K562 (cell line): ENCODE measurements at regions not wholly inside any gene's neighbourhood (a gene's known extent, or its start where the extent isn't known, plus 50 kb on each side); places are given as distances from the start of the nearest gene placed in this dataset.

Experiments
- ELF4 ChIP-seq: fragments of 450-650 bp; formaldehyde crosslinking; IDR thresholded peaks from 2 replicates; pipeline ENCODE4 v1.4.0; 2022; ENCODE audit warnings: missing genetic modification characterization
- EZH2 ChIP-seq: IDR thresholded peaks from 2 replicates; pipeline ENCODE4 v1.6.1; 2012; ENCODE audit warnings: low read depth, mild to moderate bottlenecking, inconsistent platforms, low read length, borderline replicate concordance
- GATAD2B ChIP-seq: fragments of 450-650 bp; IDR thresholded peaks from 2 replicates; pipeline ENCODE4 v1.6.1; 2017; ENCODE audit warnings: mild to moderate bottlenecking, borderline replicate concordance
- HDAC2 ChIP-seq: fragments of 450-650 bp; IDR thresholded peaks from 2 replicates; pipeline ENCODE4 v1.6.1; 2016; ENCODE audit warnings: mild to moderate bottlenecking
- RFX7 ChIP-seq: fragments of 250-450 bp; sonication (Bioruptor Pico); IDR thresholded peaks from 2 replicates; pipeline ENCODE4 v1.5.1; 2021; ENCODE audit warnings: mild to moderate bottlenecking
- USF1 ChIP-seq: sonication (generic); formaldehyde crosslinking; IDR thresholded peaks from 2 replicates; pipeline ENCODE4 v1.9.0; 2022; ENCODE audit warnings: mild to moderate bottlenecking, missing genetic modification reagents
- ZNF143 ChIP-seq: sonication (generic); formaldehyde crosslinking; IDR thresholded peaks from 2 replicates; pipeline ENCODE4 v1.9.0; 2022; ENCODE audit warnings: mild to moderate bottlenecking, missing genetic modification reagents
- ZNF77 ChIP-seq: fragments of 250-450 bp; sonication (Bioruptor Pico); IDR thresholded peaks from 2 replicates; pipeline ENCODE4 v1.5.0; 2020

DNA sequence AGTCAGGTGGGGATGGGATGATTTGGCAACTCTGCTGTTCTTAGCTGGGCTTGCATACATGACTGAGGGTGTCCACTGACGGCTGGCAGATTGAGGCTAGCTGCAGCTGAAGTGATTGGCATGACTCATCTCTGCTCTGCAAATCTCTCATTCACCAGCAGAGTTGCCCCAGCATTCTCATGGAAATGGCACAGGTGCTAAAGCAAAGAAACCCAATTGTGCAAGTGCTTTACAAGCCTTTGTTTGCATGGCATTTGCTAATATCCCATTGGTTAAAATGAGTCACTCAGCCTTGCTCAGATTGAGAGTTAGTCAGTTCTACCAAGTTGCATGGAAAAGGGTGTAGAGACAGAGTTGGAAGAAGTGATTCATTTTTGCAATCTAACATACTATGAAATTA is 389.7 kb upstream of the FAR2 start:
- TF ChIP-seq ZNF77 (no peak), EZH2 (no peak), ELF4 (CRISPR knock-in tag) (no peak), ZNF143 (CRISPR knock-in tag) (no peak), HDAC2 (no peak), RFX7 (no peak), USF1 (CRISPR knock-in tag) (no peak), GATAD2B (no peak)
